ENCODE measurements at regions not wholly inside any gene's neighbourhood (a gene's known extent, or its start where the extent isn't known, plus 50 kb on each side); places are given as distances from the start of the nearest gene placed in this dataset.

DNA sequence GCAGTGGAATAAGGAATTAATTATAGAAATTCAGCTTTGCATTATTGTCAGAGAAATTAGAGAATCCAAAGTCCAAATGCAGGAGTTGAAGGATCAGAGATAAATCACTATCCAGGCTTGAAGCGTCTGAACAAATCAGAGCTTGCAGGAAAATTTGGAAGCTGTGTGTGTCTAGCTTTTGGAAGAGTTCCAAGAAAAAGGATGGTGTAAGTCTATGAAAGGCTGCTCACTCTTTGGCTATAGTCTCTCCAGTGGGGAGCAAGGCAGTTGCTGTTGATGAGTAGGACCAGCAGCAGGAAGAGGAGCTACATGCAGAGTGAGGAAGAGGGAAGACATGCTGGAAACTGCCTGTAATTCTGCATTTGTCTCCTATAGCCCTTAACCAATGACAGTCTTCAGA is 464.3 kb upstream of the GRM7 start:
- TF ChIP-seq, protein P1, sequence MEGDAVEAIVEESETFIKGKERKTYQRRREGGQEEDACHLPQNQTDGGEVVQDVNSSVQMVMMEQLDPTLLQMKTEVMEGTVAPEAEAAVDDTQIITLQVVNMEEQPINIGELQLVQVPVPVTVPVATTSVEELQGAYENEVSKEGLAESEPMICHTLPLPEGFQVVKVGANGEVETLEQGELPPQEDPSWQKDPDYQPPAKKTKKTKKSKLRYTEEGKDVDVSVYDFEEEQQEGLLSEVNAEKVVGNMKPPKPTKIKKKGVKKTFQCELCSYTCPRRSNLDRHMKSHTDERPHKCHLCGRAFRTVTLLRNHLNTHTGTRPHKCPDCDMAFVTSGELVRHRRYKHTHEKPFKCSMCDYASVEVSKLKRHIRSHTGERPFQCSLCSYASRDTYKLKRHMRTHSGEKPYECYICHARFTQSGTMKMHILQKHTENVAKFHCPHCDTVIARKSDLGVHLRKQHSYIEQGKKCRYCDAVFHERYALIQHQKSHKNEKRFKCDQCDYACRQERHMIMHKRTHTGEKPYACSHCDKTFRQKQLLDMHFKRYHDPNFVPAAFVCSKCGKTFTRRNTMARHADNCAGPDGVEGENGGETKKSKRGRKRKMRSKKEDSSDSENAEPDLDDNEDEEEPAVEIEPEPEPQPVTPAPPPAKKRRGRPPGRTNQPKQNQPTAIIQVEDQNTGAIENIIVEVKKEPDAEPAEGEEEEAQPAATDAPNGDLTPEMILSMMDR (conservative IDR thresholded peaks at IDR 0.05; ENCODE audit: low read length), result no peak
- no peak for TF ChIP-seq EZH2phosphoT487 (IDR thresholded peaks at IDR 0.05; ENCODE audit: borderline replicate concordance)

Data from Loucy (cell line).